Tibial nerve (tissue), 4 donors: ENCODE measurements at regions not wholly inside any gene's neighbourhood (a gene's known extent, or its start where the extent isn't known, plus 50 kb on each side); places are given as distances from the start of the nearest gene placed in this dataset.

ENCODE experiments used
- DNase-seq, 2 donors: peaks; one replicate each; pipeline ENCODE4 v3.0.0-alpha.2; 2019; ENCODE audit warnings: low spot score in 2 of 2
- H3K27ac ChIP-seq, 4 donors: fragments of 200-600 bp; sonication (generic) in 3 of 4; one replicate each; pipeline ENCODE4 v1.5.1; 2017 to 2019; ENCODE audit warnings: mild to moderate bottlenecking in 1 of 4
- H3K27me3 ChIP-seq, 2 donors: fragments of 200-600 bp; sonication (generic) in 1 of 2; one replicate each; pipeline versions ENCODE4 v1.5.1 to v1.6.0; 2017 to 2019
- H3K36me3 ChIP-seq, 3 donors: fragments of 200-600 bp; sonication (generic); one replicate each; pipeline ENCODE4 v1.5.1; 2018 to 2019
- H3K4me1 ChIP-seq, 4 donors: fragments of 200-600 bp; sonication (generic) in 3 of 4; one replicate each; pipeline ENCODE4 v1.5.1; 2017 to 2019
- H3K4me3 ChIP-seq, 4 donors: fragments of 200-600 bp; sonication (generic) in 3 of 4; one replicate each; pipeline ENCODE4 v1.5.1; 2017 to 2019; ENCODE audit warnings: mild to moderate bottlenecking in 1 of 4, moderate library complexity in 1 of 4
- H3K9me3 ChIP-seq, 4 donors: fragments of 200-600 bp; sonication (generic) in 3 of 4; one replicate each; pipeline ENCODE4 v1.5.1; 2017 to 2019
- CTCF ChIP-seq, 5 experiments: fragments of 200-600 bp in 3 of 5; fragments of 450-650 bp in 2 of 5; sonication (generic) in 3 of 5; IDR thresholded peaks; one replicate each; pipeline ENCODE4 v1.5.1; 2016 to 2019; ENCODE audit warnings: antibody characterized with exemption in 5 of 5, mild to moderate bottlenecking in 3 of 5, moderate library complexity in 2 of 5
- EP300 ChIP-seq, 2 donors: sonication (generic); formaldehyde crosslinking; IDR thresholded peaks; one replicate each; pipeline ENCODE4 v1.6.1; 2017; ENCODE audit warnings: antibody characterized with exemption in 2 of 2, mild to moderate bottlenecking in 1 of 2
- POLR2A ChIP-seq, 2 donors: fragments of 450-650 bp; IDR thresholded peaks; one replicate each; pipeline ENCODE4 v1.6.1; 2017; ENCODE audit warnings: antibody characterized with exemption in 2 of 2, mild to moderate bottlenecking in 2 of 2, moderate library complexity in 2 of 2
- WGBS, 2 donors: methylation state at CpG; one replicate each; pipeline ENCODE4 v1.1.5; 2018; 5-methylcytosine and 5-hydroxymethylcytosine counted together

DNA sequence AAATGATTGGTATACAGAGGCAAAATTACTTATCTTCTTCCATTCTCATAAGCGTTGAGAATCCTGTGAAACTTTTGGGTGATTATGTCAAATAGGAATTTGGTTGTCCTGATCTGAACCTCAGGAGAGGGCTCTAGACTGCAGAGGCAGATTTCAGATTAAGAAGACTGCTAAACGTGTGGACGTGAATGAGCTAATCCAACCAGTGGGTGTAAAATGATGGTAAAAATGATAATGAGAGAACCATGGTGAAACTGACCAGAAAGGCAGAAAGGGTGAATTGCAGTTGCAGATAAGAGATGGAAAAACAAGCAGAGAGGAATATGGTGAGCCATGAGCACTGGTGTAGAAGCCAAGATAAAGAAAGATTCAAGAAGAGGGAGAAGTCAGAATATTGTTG, 1200.2 kb upstream of the CDH6 start:
- Histone ChIP-seq H3K9me3 (no peaks in the 10 kb centered on the region), H3K36me3 (no peaks in the 10 kb centered on the region), H3K27me3 (no peaks in the 10 kb centered on the region), H3K4me3 (no peak overlapping the region), H3K27ac (no peak overlapping the region), H3K4me1 (no peaks in the 10 kb centered on the region)
- DNase-seq: no peak
- 83 to 87% methylated on average over 3 of the region's 3 CpGs for WGBS, 2 donors
- TF ChIP-seq CTCF (IDR thresholded peaks at IDR 0.05) (no peak), POLR2A (IDR thresholded peaks at IDR 0.05) (no peak), EP300 (IDR thresholded peaks at IDR 0.05) (no peak)

DNA sequence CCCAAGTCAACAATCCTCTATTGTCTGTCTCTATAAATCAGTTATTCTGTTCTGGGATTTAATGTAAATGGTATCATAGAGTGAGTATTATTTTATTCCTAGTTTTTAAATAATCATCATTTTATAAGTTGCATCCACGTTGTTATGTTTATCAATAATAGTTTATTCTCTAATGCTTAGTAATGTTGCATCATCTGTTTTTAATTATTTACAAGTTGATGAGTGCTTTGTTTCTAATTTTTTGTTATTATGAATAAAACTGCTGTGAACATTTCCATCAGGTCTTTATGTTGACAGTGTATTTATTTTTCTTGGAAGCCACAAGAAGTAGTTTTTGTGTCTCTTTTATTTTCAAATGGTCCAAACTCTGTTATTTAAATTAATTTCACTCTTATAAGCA, 1201.2 kb upstream of the CDH6 start:
- H3K9me3 ChIP-seq: no peaks in the 10 kb centered on the region
- TF ChIP-seq EP300 (IDR thresholded peaks at IDR 0.05) (no peak), CTCF (IDR thresholded peaks at IDR 0.05) (no peak), POLR2A (IDR thresholded peaks at IDR 0.05) (no peak)
- no peaks in the 10 kb centered on the region for H3K4me1 ChIP-seq
- WGBS, 2 donors: 20 to 36% methylated on average over 1 of the region's 1 CpG
- no peak for DNase-seq
- H3K27ac ChIP-seq: no peak overlapping the region
- no peaks in the 10 kb centered on the region for H3K36me3 ChIP-seq
- no peak overlapping the region for H3K4me3 ChIP-seq
- no peaks in the 10 kb centered on the region for H3K27me3 ChIP-seq

DNA sequence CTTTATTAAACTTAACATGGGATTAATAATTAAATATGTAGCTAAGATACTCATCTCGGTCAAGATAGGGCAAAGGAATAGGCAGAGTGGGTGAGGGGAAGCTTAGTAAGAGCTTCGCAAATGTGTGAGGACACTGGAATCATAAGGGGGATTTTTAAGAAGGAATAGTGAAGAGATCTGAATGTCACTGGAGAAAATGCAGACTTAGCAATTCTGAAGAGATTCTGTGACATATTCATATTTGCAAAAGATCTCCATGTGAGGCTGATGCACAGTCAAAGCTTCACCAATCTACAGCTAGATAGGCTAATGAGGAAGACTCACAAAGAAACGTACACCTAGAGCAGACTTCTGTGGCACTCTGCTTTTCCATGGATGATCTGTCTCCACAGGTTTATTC, 1202.8 kb upstream of the CDH6 start:
- WGBS, 2 donors: 77 to 84% methylated on average over 3 of the region's 3 CpGs
- H3K27ac ChIP-seq: no peak overlapping the region

GRCh38 chr5:29984156-29984540, 1209.3 kb upstream of the CDH6 start:
- TF ChIP-seq POLR2A (IDR thresholded peaks at IDR 0.05) (no peak), CTCF (IDR thresholded peaks at IDR 0.05) (no peak), EP300 (IDR thresholded peaks at IDR 0.05) (no peak)
- Histone ChIP-seq H3K9me3 (no peaks in the 10 kb centered on the region), H3K36me3 (no peaks in the 10 kb centered on the region), H3K4me3 (no peak overlapping the region), H3K4me1 (no peaks in the 10 kb centered on the region), H3K27ac (no peak overlapping the region), H3K27me3 (no peaks in the 10 kb centered on the region)
- WGBS, 2 donors: 83 to 92% methylated on average over 1 of the region's 1 CpG
- no peak for DNase-seq

More for the DNA sequence above, 1202.8 kb upstream of the CDH6 start:
- Histone ChIP-seq H3K27me3 (no peaks in the 10 kb centered on the region), H3K36me3 (no peaks in the 10 kb centered on the region), H3K4me1 (no peaks in the 10 kb centered on the region), H3K4me3 (no peak overlapping the region), H3K9me3 (no peaks in the 10 kb centered on the region)
- no peak for DNase-seq
- no peak for TF ChIP-seq CTCF (IDR thresholded peaks at IDR 0.05)
- TF ChIP-seq EP300 (IDR thresholded peaks at IDR 0.05): no peak
- no peak for TF ChIP-seq POLR2A (IDR thresholded peaks at IDR 0.05)

- Histone ChIP-seq H3K36me3 (no peaks in the 10 kb centered on the region), H3K4me3 (no peak overlapping the region)
- no peak for TF ChIP-seq CTCF (IDR thresholded peaks at IDR 0.05)
- no peak for TF ChIP-seq EP300 (IDR thresholded peaks at IDR 0.05)
- TF ChIP-seq POLR2A (IDR thresholded peaks at IDR 0.05): no peak
These were observed 1209.8 kb upstream of the CDH6 start for GRCh38 chr5:29983528-29984155.

More at GRCh38 chr5:29983528-29984155, 1209.8 kb upstream of the CDH6 start:
- Histone ChIP-seq H3K9me3 (no peaks in the 10 kb centered on the region), H3K4me1 (no peaks in the 10 kb centered on the region), H3K27ac (no peak overlapping the region), H3K27me3 (no peaks in the 10 kb centered on the region)
- no peak for DNase-seq
